Astrocyte of the cerebellum (primary cell): ENCODE measurements at regions not wholly inside any gene's neighbourhood (a gene's known extent, or its start where the extent isn't known, plus 50 kb on each side); places are given as distances from the start of the nearest gene placed in this dataset.

Experiments used
- DNase-seq: peaks from one replicate; pipeline ENCODE4 v3.0.0-alpha.2; 2011; ENCODE audit warnings: low read depth
- H3K4me3 ChIP-seq: 2 replicates; pipeline ENCODE4 v1.5.1; 2011; ENCODE audit warnings: mild to moderate bottlenecking, low read depth, low read length, moderate library complexity
- CTCF ChIP-seq: IDR thresholded peaks from 2 replicates; pipeline ENCODE4 v1.5.1; 2012; ENCODE audit warnings: low read length, low read depth, moderate library complexity, mild to moderate bottlenecking; ENCODE audit errors: missing control alignments
- in situ Hi-C: cut with HindIII; loops from 2 replicates; pipeline ENCODE4 v1.10.0; 2017; ENCODE audit warnings: low sequenced_read_pairs

- no peak for DNase-seq
- H3K4me3 ChIP-seq, result no peak overlapping the region
- in situ Hi-C loops, result no loop called here
- TF ChIP-seq CTCF, result no peak
These were observed 139.1 kb upstream of the DPT start for GRCh38 chr1:168867941-168868634.

- no peak for DNase-seq
- TF ChIP-seq CTCF, result no peak
- in situ Hi-C loops, result no loop called here
- no peak overlapping the region for H3K4me3 ChIP-seq
These were observed 142.5 kb upstream of the DPT start for GRCh38 chr1:168871531-168871930.

GRCh38 chr1:168875831-168876230 is 146.8 kb upstream of the DPT start:
- DNase-seq, result no peak
- in situ Hi-C loops, result no loop called here
- H3K4me3 ChIP-seq, result no peak overlapping the region
- TF ChIP-seq CTCF, result no peak

GRCh38 chr1:168876830-168877229 is 147.8 kb upstream of the DPT start:
- DNase-seq, result no peak
- no peak overlapping the region for H3K4me3 ChIP-seq
- TF ChIP-seq CTCF, result no peak
- in situ Hi-C loops, result no loop called here

- TF ChIP-seq CTCF, result no peak
- in situ Hi-C loops, result no loop called here
- no peak overlapping the region for H3K4me3 ChIP-seq
- DNase-seq, result no peak
These were observed 151.1 kb upstream of the DPT start for GRCh38 chr1:168879896-168880734.

GRCh38 chr1:168881656-168882260 is 152.8 kb upstream of the DPT start:
- TF ChIP-seq CTCF, result no peak
- no peak for DNase-seq
- no peak overlapping the region for H3K4me3 ChIP-seq
- in situ Hi-C loops, result no loop called here
